Activated CD4-positive, CD25-positive, alpha-beta regulatory T cell treated with anti-CD3 and anti-CD28 coated beads, Interleukin-2, amount 50 U/mL, for 24 hours (primary cell): ENCODE measurements at regions not wholly inside any gene's neighbourhood (a gene's known extent, or its start where the extent isn't known, plus 50 kb on each side); places are given as distances from the start of the nearest gene placed in this dataset.

ENCODE experiments used
- ATAC-seq, 2 donors: fragments of 150-1000 bp; cut with Tn5 transposase; one replicate each; pipeline ENCODE4 v1.10.0; 2021; ENCODE audit warnings: mild to moderate bottlenecking in 1 of 2, moderate library complexity in 1 of 2

GRCh38 chr11:113553235-113553634, 78.0 kb upstream of the DRD2 start:
- no peak for ATAC-seq

GRCh38 chr11:113552271-113552670, 77.1 kb upstream of the DRD2 start:
- no peak for ATAC-seq

GRCh38 chr11:113551645-113552044, 76.4 kb upstream of the DRD2 start:
- no peak for ATAC-seq

- no peak for ATAC-seq
These were observed 74.7 kb upstream of the DRD2 start for GRCh38 chr11:113549611-113550578.

GRCh38 chr11:113549061-113549460, 73.9 kb upstream of the DRD2 start:
- ATAC-seq = no peak

- no peak for ATAC-seq
These were observed 72.5 kb upstream of the DRD2 start for GRCh38 chr11:113547739-113548138.

GRCh38 chr11:113546757-113547507, 71.7 kb upstream of the DRD2 start:
- ATAC-seq = no peak

- no peak for ATAC-seq
These were observed 67.2 kb upstream of the DRD2 start for GRCh38 chr11:113542420-113542819.

- ATAC-seq = no peak
These were observed 65.5 kb upstream of the DRD2 start for GRCh38 chr11:113540416-113541330.

- no peak for ATAC-seq
These were observed 63.5 kb upstream of the DRD2 start for GRCh38 chr11:113538451-113539412.

- no peak for ATAC-seq
These were observed 59.4 kb upstream of the DRD2 start for GRCh38 chr11:113534625-113535024.

GRCh38 chr11:113533425-113533698, 58.2 kb upstream of the DRD2 start:
- ATAC-seq = no peak

GRCh38 chr11:113532697-113533424, 57.7 kb upstream of the DRD2 start:
- no peak for ATAC-seq

- no peak for ATAC-seq
These were observed 56.6 kb upstream of the DRD2 start for GRCh38 chr11:113531575-113532451.

GRCh38 chr11:113531083-113531482, 55.9 kb upstream of the DRD2 start:
- ATAC-seq = no peak

- no peak for ATAC-seq
These were observed 54.4 kb upstream of the DRD2 start for GRCh38 chr11:113529606-113530005.

GRCh38 chr11:113528982-113529381, 53.8 kb upstream of the DRD2 start:
- no peak for ATAC-seq

GRCh38 chr11:113526521-113526920, 51.3 kb upstream of the DRD2 start:
- no peak for ATAC-seq
